ENCODE measurements at regions not wholly inside any gene's neighbourhood (a gene's known extent, or its start where the extent isn't known, plus 50 kb on each side); places are given as distances from the start of the nearest gene placed in this dataset.

DNA sequence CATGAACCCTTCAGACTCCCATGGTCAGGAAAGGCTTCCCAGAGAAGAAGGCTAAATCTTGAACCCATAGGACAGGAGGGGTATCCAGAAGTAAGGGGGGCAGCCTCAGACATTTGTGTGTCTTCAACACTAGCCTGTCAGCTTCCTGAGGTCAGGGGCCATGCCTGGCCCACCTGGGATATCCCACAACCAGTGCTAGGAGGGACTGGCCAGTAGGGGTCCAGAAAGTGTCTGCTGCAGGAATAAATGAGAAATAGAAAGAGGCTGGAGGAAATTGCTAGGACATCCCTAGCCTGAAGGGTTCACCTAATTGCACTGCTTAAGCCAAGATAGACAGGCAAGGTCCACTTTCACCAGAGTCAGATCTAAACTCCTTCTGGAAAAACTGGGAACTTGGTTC lies 799.6 kb upstream of the ID2 start:
- TF ChIP-seq CTCF (IDR thresholded peaks at IDR 0.05; ENCODE audit: low read depth, low read length) (no peak), MYC (IDR thresholded peaks at IDR 0.05; ENCODE audit: low read depth, low read length) (no peak)

Data from NB4 (cell line).